ENCODE measurements at regions not wholly inside any gene's neighbourhood (a gene's known extent, or its start where the extent isn't known, plus 50 kb on each side); places are given as distances from the start of the nearest gene placed in this dataset.

DNA sequence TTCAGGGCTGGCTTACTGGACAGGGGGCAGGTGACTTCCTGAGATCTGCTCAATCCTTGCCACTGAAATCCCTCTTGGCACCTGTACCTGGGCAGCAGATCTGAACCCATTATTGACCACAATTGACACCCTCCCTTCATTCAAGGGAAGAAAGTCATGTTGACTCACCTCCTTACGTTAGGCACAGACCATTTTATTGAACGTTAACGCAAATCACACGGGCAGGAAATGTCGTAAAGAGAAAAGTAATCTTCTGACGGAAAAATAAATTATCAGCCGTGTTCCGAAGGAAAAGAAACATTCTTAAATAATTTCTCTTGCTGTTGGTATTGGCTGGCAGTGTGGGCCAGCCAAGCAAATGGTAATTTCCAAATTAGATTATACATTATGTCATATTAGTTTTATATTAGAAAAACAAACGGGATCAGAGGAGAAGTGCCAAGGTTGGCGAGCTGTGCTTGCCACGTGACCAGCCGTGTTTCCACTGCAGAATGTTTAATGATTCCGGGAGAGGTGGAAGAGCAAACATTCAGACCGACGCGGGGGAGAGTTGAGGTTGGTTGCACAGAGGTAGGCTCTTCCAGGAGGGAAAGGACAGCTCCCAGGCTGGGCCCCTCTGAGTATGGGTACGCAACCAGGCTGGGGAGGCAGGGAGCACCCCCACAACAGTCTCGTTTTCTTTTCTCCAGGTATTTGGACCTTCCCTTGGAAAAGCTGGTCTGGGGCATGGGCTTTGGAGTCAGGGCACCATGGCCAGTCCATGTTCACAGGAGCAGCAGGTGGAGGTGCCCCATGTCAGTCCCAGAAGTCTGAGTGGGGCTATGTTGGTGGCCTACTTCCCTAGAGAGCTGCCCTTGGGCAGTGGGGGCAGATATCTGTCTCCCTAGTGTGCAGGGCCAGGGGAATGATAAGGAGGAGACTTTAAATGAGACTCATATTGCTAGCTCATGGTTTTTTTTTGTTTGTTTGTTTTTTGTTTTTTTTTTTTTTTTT is 121.1 kb downstream of the FOXD2 start:
- TF ChIP-seq CTCF (IDR thresholded peaks at IDR 0.05) (no peak), POLR2A (IDR thresholded peaks at IDR 0.05) (no peak)

Data from uterus (tissue), 2 donors.